Fibroblast of lung (primary cell): ENCODE measurements at regions not wholly inside any gene's neighbourhood (a gene's known extent, or its start where the extent isn't known, plus 50 kb on each side); places are given as distances from the start of the nearest gene placed in this dataset.

Experiments
- DNase-seq, 2 donors: peaks; one replicate each; pipeline versions ENCODE4 v3.0.0 to v3.0.0-alpha.2; 2010; ENCODE audit warnings: low read depth in 2 of 2
- H2AFZ ChIP-seq: 2 replicates; pipeline ENCODE4 v1.5.1; 2012; ENCODE audit warnings: low read length, control low read depth, inconsistent platforms
- H3K27ac ChIP-seq: 2 replicates; pipeline ENCODE4 v1.5.1; 2011; ENCODE audit warnings: low read length, control low read depth; ENCODE audit not compliant: insufficient read depth
- H3K27me3 ChIP-seq: 2 replicates; pipeline ENCODE4 v1.5.1; 2011; ENCODE audit warnings: mild to moderate bottlenecking, low read length; ENCODE audit not compliant: control insufficient read depth, insufficient read depth
- H3K36me3 ChIP-seq: 2 replicates; pipeline ENCODE4 v1.5.1; 2011; ENCODE audit warnings: low read length; ENCODE audit not compliant: control insufficient read depth, insufficient read depth
- H3K4me1 ChIP-seq: 2 replicates; pipeline ENCODE4 v1.5.1; 2011; ENCODE audit warnings: low read length; ENCODE audit not compliant: control insufficient read depth, insufficient read depth; ENCODE audit errors: extremely low read depth
- H3K4me2 ChIP-seq: 2 replicates; pipeline ENCODE4 v1.5.1; 2011; ENCODE audit warnings: low read length, control low read depth; ENCODE audit not compliant: insufficient read depth; ENCODE audit errors: extremely low read depth
- H3K4me3 ChIP-seq, 4 experiments: fragments of 200-600 bp in 1 of 4; sonication (generic) in 1 of 4; replicated peaks in 1 of 4; 2 replicates each; pipeline ENCODE4 v1.5.1; 2011 to 2016; ENCODE audit warnings: low read length in 4 of 4, low read depth in 3 of 4, mild to moderate bottlenecking in 3 of 4, control low read depth in 2 of 4, inconsistent platforms in 1 of 4, mixed read lengths in 1 of 4; ENCODE audit not compliant: insufficient read depth in 1 of 4; ENCODE audit errors: control extremely low read depth in 1 of 4
- H3K79me2 ChIP-seq: 2 replicates; pipeline ENCODE4 v1.5.1; 2012; ENCODE audit warnings: mild to moderate bottlenecking, low read length, inconsistent platforms; ENCODE audit not compliant: control insufficient read depth, insufficient read depth
- H3K9ac ChIP-seq: 2 replicates; pipeline ENCODE4 v1.5.1; 2011; ENCODE audit warnings: mild to moderate bottlenecking, low read length, control low read depth; ENCODE audit not compliant: insufficient read depth
- H3K9me3 ChIP-seq: 2 replicates; pipeline ENCODE4 v1.5.1; 2012; ENCODE audit warnings: low read depth, low read length; ENCODE audit not compliant: control insufficient read depth, insufficient read depth
- H4K20me1 ChIP-seq: 2 replicates; pipeline ENCODE4 v1.5.1; 2011; ENCODE audit warnings: low read length; ENCODE audit not compliant: control insufficient read depth, insufficient read depth; ENCODE audit errors: extremely low read depth
- CTCF ChIP-seq, 2 donors: IDR thresholded peaks in 1 of 2; conservative IDR thresholded peaks in 1 of 2; 1 replicate in 1 of 2; 2 replicates in 1 of 2; pipeline ENCODE4 v1.5.1; 2011 to 2012; ENCODE audit warnings: low read length in 2 of 2, control low read depth in 1 of 2, inconsistent platforms in 1 of 2, low read depth in 1 of 2, mild to moderate bottlenecking in 1 of 2
- EZH2 ChIP-seq: IDR thresholded peaks from 2 replicates; pipeline ENCODE4 v1.5.1; 2012; ENCODE audit warnings: low read length, control low read depth, mild to moderate bottlenecking; ENCODE audit errors: missing control alignments

GRCh38 chr1:185434721-185435120 is 117.7 kb upstream of the IVNS1ABP start:
- DNase-seq = no peak
- TF ChIP-seq CTCF (conservative IDR thresholded peaks at IDR 0.05 in 1 of 2, IDR thresholded peaks at IDR 0.05 in 1 of 2; ENCODE audit: low read depth in 1 of 2, low read length in 2 of 2) (no peak), EZH2 (no peak)
- Histone ChIP-seq H2AFZ (no peak overlapping the region), H3K27ac (no peak overlapping the region), H3K4me3 (no peak overlapping the region), H3K79me2 (no peaks in the 10 kb centered on the region), H3K9ac (no peak overlapping the region), H3K27me3 (no peaks in the 10 kb centered on the region), H3K4me1 (no peaks in the 10 kb centered on the region), H3K4me2 (no peak overlapping the region), H3K36me3 (no peaks in the 10 kb centered on the region), H4K20me1 (no peaks in the 10 kb centered on the region), H3K9me3 (no peaks in the 10 kb centered on the region)

DNA sequence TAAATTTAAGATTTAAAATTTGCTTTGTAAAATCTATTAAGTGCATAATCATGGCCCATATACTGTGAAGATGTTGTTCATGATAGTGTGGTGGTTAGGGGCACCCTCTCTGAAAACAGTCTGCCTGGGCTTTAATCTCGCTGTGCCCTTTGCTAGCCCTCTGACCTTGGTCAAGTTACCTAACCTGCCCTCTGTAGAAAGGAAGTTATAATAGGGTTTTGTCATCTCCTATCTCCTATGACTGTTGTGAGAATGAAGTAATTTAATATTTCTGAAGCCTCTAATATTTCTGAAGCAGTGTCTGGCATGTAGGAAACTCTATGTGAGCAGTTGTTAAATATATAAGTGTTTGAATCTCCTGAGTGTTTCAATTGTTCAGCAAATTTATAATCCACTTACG is 116.6 kb upstream of the IVNS1ABP start:
- Histone ChIP-seq H3K27ac (no peak overlapping the region), H4K20me1 (no peaks in the 10 kb centered on the region), H3K9ac (no peak overlapping the region), H3K4me2 (no peak overlapping the region), H3K4me1 (no peaks in the 10 kb centered on the region), H3K4me3 (no peak overlapping the region), H3K79me2 (no peaks in the 10 kb centered on the region), H3K27me3 (no peaks in the 10 kb centered on the region), H3K9me3 (no peaks in the 10 kb centered on the region), H2AFZ (no peak overlapping the region), H3K36me3 (no peaks in the 10 kb centered on the region)
- no peak for DNase-seq
- TF ChIP-seq EZH2 = no peak
- TF ChIP-seq CTCF (conservative IDR thresholded peaks at IDR 0.05 in 1 of 2, IDR thresholded peaks at IDR 0.05 in 1 of 2; ENCODE audit: low read depth in 1 of 2, low read length in 2 of 2) = no peak

DNA sequence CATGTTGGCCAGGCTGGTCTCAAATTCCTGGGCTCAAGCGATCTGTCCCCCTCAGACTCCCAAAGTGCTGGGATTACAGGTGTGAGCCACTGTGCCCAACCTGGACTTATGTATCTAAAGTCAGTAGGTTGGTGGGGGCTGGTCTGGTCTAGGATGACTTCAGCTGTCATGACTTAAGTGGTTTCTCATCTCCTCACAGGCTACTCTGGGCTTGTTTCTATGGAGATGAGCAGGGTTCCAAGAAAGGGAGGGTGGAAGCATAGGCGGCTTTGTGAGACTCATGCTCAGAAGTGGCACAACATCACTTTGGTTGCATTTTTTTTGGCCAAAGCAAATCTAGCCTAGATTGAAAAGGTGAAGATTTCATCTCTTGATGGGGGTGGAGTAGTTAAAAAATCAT is 115.9 kb upstream of the IVNS1ABP start:
- Histone ChIP-seq H3K9me3 (no peaks in the 10 kb centered on the region), H4K20me1 (no peaks in the 10 kb centered on the region), H3K27me3 (no peaks in the 10 kb centered on the region), H3K36me3 (no peaks in the 10 kb centered on the region), H3K79me2 (no peaks in the 10 kb centered on the region), H3K4me2 (no peak overlapping the region), H3K4me1 (no peaks in the 10 kb centered on the region), H3K4me3 (no peak overlapping the region), H3K9ac (no peak overlapping the region), H3K27ac (no peak overlapping the region), H2AFZ (no peak overlapping the region)
- TF ChIP-seq CTCF (conservative IDR thresholded peaks at IDR 0.05 in 1 of 2, IDR thresholded peaks at IDR 0.05 in 1 of 2; ENCODE audit: low read depth in 1 of 2, low read length in 2 of 2) (no peak), EZH2 (no peak)
- no peak for DNase-seq
